WTC11 (cell line): ENCODE measurements at regions not wholly inside any gene's neighbourhood (a gene's known extent, or its start where the extent isn't known, plus 50 kb on each side); places are given as distances from the start of the nearest gene placed in this dataset.

Source experiments
- ATAC-seq: fragments of 200-7000 bp; cut with Tn5 transposase; 2 replicates; pipeline ENCODE4 v1.10.0; 2021; ENCODE audit warnings: mild to moderate bottlenecking, moderate library complexity
- CTCF ChIA-PET: fragments of 300-600 bp; sonication (Branson Sonifier 250); formaldehyde crosslinking; loops from one replicate; lab custom pipeline; 2021; ENCODE audit warnings: antibody characterized with exemption; lab: Charles Lee
- POLR2A ChIA-PET: fragments of 350-600 bp; sonication (Branson Sonifier 250); formaldehyde crosslinking; loops from one replicate; lab custom pipeline; 2021; ENCODE audit warnings: antibody characterized with exemption; lab: Charles Lee
- DNase-seq: peaks from one replicate; pipeline ENCODE4 v3.0.0; 2021; ENCODE audit warnings: low spot score
- H3K27ac Mint-ChIP-seq: 2 replicates; pipeline ENCODE4 v1.8.0; 2021; ENCODE audit warnings: mixed read lengths
- H3K27me3 Mint-ChIP-seq: 2 replicates; pipeline ENCODE4 v1.8.0; 2021; ENCODE audit warnings: low read depth, mild to moderate bottlenecking, moderate library complexity, mixed read lengths
- H3K36me3 Mint-ChIP-seq: 2 replicates; pipeline ENCODE4 v1.8.0; 2021; ENCODE audit warnings: mixed read lengths
- H3K4me1 Mint-ChIP-seq: 2 replicates; pipeline ENCODE4 v1.8.0; 2022; ENCODE audit warnings: mixed read lengths
- H3K4me3 Mint-ChIP-seq: 2 replicates; pipeline ENCODE4 v1.8.0; 2021; ENCODE audit warnings: mild to moderate bottlenecking, moderate library complexity, mixed read lengths
- H3K9me3 Mint-ChIP-seq: 2 replicates; pipeline ENCODE4 v1.8.0; 2021; ENCODE audit warnings: mixed read lengths
- AR ChIP-seq: fragments of 250-450 bp; sonication (Bioruptor Pico); IDR thresholded peaks from 2 replicates; pipeline ENCODE4 v1.9.0; 2021; ENCODE audit warnings: mild to moderate bottlenecking
- ATF2 ChIP-seq: sonication (generic); formaldehyde crosslinking; IDR thresholded peaks from 2 replicates; pipeline ENCODE4 v1.8.1; 2022; ENCODE audit warnings: low read depth, missing genetic modification reagents, borderline replicate concordance
- EMX1 ChIP-seq: fragments of 250-450 bp; sonication (Bioruptor Pico); IDR thresholded peaks from 2 replicates; pipeline ENCODE4 v1.8.0; 2021; ENCODE audit warnings: mild to moderate bottlenecking
- ETV6 ChIP-seq: sonication (generic); formaldehyde crosslinking; IDR thresholded peaks from 2 replicates; pipeline ENCODE4 v1.8.1; 2022; ENCODE audit warnings: mild to moderate bottlenecking, missing genetic modification reagents
- FOXK1 ChIP-seq: sonication (generic); formaldehyde crosslinking; IDR thresholded peaks from 2 replicates; pipeline ENCODE4 v1.8.0; 2022; ENCODE audit warnings: mild to moderate bottlenecking, moderate library complexity, missing genetic modification reagents
- IRF2 ChIP-seq: sonication (generic); formaldehyde crosslinking; IDR thresholded peaks from 2 replicates; pipeline ENCODE4 v1.8.0; 2022; ENCODE audit warnings: low read depth, missing genetic modification reagents, borderline replicate concordance
- KAT7 ChIP-seq: sonication (generic); formaldehyde crosslinking; IDR thresholded peaks from 2 replicates; pipeline ENCODE4 v1.8.1; 2023; ENCODE audit warnings: missing genetic modification reagents, mild to moderate bottlenecking, borderline replicate concordance
- MAX ChIP-seq: sonication (generic); formaldehyde crosslinking; IDR thresholded peaks from 2 replicates; pipeline ENCODE4 v1.8.0; 2022; ENCODE audit warnings: mild to moderate bottlenecking, missing genetic modification reagents
- OVOL2 ChIP-seq: fragments of 250-450 bp; sonication (Bioruptor Pico); IDR thresholded peaks from 2 replicates; pipeline ENCODE4 v1.9.0; 2021; ENCODE audit warnings: mild to moderate bottlenecking, borderline replicate concordance
- PRDM15 ChIP-seq: sonication (generic); formaldehyde crosslinking; IDR thresholded peaks from 2 replicates; pipeline ENCODE4 v1.8.0; 2022; ENCODE audit warnings: missing genetic modification reagents
- TCF7 ChIP-seq: sonication (generic); formaldehyde crosslinking; IDR thresholded peaks from 2 replicates; pipeline ENCODE4 v1.8.0; 2022; ENCODE audit warnings: mild to moderate bottlenecking, low read depth, missing genetic modification reagents, moderate library complexity
- TEAD1 ChIP-seq: sonication (generic); formaldehyde crosslinking; IDR thresholded peaks from 2 replicates; pipeline ENCODE4 v1.8.0; 2022; ENCODE audit warnings: mild to moderate bottlenecking, missing genetic modification reagents
- TEAD4 ChIP-seq: sonication (generic); formaldehyde crosslinking; IDR thresholded peaks from 2 replicates; pipeline ENCODE4 v1.8.0; 2022; ENCODE audit warnings: mild to moderate bottlenecking, missing genetic modification reagents
- TP53 ChIP-seq: sonication (generic); formaldehyde crosslinking; IDR thresholded peaks from 2 replicates; pipeline ENCODE4 v1.8.1; 2023; ENCODE audit warnings: mild to moderate bottlenecking, missing genetic modification reagents
- ZBTB43 ChIP-seq: sonication (generic); formaldehyde crosslinking; IDR thresholded peaks from 2 replicates; pipeline ENCODE4 v1.8.1; 2023; ENCODE audit warnings: mild to moderate bottlenecking, missing genetic modification reagents
- ZNF423 ChIP-seq: fragments of 250-450 bp; sonication (Bioruptor Pico); IDR thresholded peaks from 2 replicates; pipeline ENCODE4 v2.1.2; 2022; ENCODE audit warnings: mild to moderate bottlenecking, moderate library complexity
- ZNF512 ChIP-seq: sonication (generic); formaldehyde crosslinking; IDR thresholded peaks from 2 replicates; pipeline ENCODE4 v1.8.1; 2022; ENCODE audit warnings: missing genetic modification reagents, borderline replicate concordance
- ZNF671 ChIP-seq: fragments of 250-450 bp; sonication (Bioruptor Pico); IDR thresholded peaks from 2 replicates; pipeline ENCODE4 v1.8.0; 2021; ENCODE audit warnings: mild to moderate bottlenecking

GRCh38 chr6:43923376-43924221 is 153.6 kb downstream of the VEGFA start:
- H3K4me3 Mint-ChIP-seq, result no peak overlapping the region
- no peak for DNase-seq
- POLR2A ChIA-PET, result interaction anchor here (0.7 kb wide), 1 partner anchor 11 kb away, joined by 3 read pairs; no protein-coding TSS in a partner anchor
- no peaks in the 10 kb centered on the region for H3K9me3 Mint-ChIP-seq
- CTCF ChIA-PET, result interaction anchor here (0.8 to 1.0 kb wide), 2 partner anchors 11 to 26 kb away, joined by 3 read pairs; no protein-coding TSS in a partner anchor
- no peak overlapping the region for H3K27ac Mint-ChIP-seq
- H3K27me3 Mint-ChIP-seq, result no peaks in the 10 kb centered on the region
- no peaks in the 10 kb centered on the region for H3K36me3 Mint-ChIP-seq
- TF ChIP-seq IRF2 (CRISPR knock-in tag), result no peak
- no peak for TF ChIP-seq AR (CRISPR knock-in tag)
- no peak for TF ChIP-seq TCF7
- no peak for TF ChIP-seq MAX (CRISPR knock-in tag)
- no peak for TF ChIP-seq ZNF671
- TF ChIP-seq KAT7 (CRISPR knock-in tag), result no peak
- no peak for TF ChIP-seq ETV6 (CRISPR knock-in tag)
- TF ChIP-seq PRDM15 (CRISPR knock-in tag), result no peak
- TF ChIP-seq ZNF512 (CRISPR knock-in tag), result no peak
- no peak for TF ChIP-seq EMX1 (CRISPR knock-in tag)
- no peak for TF ChIP-seq FOXK1
- peaks cover 15% of the 10 kb centered on the region for H3K4me1 Mint-ChIP-seq
- no peak for ATAC-seq

GRCh38 chr6:43922426-43923375 is 152.7 kb downstream of the VEGFA start:
- Mint-ChIP-seq H3K4me1 (peaks cover 15% of the 10 kb centered on the region), H3K4me3 (no peak overlapping the region), H3K9me3 (no peaks in the 10 kb centered on the region), H3K27me3 (no peaks in the 10 kb centered on the region), H3K36me3 (no peaks in the 10 kb centered on the region), H3K27ac (no peak overlapping the region)
- no peak for DNase-seq
- ATAC-seq, result no peak
- CTCF ChIA-PET, result no interaction called here
- POLR2A ChIA-PET, result no interaction called here
- no peak for TF ChIP-seq ZBTB43 (CRISPR knock-in tag)
- no peak for TF ChIP-seq TEAD4 (CRISPR knock-in tag)
- no peak for TF ChIP-seq TP53 (CRISPR knock-in tag)
- no peak for TF ChIP-seq ZNF423 (CRISPR knock-in tag)
- no peak for TF ChIP-seq ATF2
- no peak for TF ChIP-seq OVOL2 (CRISPR knock-in tag)
- no peak for TF ChIP-seq TEAD1 (CRISPR knock-in tag)
